ENCODE measurements at regions not wholly inside any gene's neighbourhood (a gene's known extent, or its start where the extent isn't known, plus 50 kb on each side); places are given as distances from the start of the nearest gene placed in this dataset.

- Histone ChIP-seq H3K79me1 (replicated peaks; ENCODE audit: low read length, poor library complexity, severe bottlenecking) (no peaks in the 10 kb centered on the region), H2BK12ac (ENCODE audit: low read length in 2 of 2) (no peak overlapping the region), H3K27me3 (ENCODE audit: control insufficient read depth in 1 of 2, insufficient read depth in 1 of 2, low read length in 2 of 2) (no peaks in the 10 kb centered on the region), H3K27ac (ENCODE audit: low read length, poor library complexity, severe bottlenecking) (no peak overlapping the region), H3K4me3 (ENCODE audit: insufficient read depth in 1 of 2, low read depth in 1 of 2, low read length in 2 of 2) (no peak overlapping the region), H4K8ac (ENCODE audit: low read length) (no peak overlapping the region), H2BK120ac (ENCODE audit: low read depth, low read length) (no peak overlapping the region), H3K36me3 (ENCODE audit: control insufficient read depth in 1 of 2, insufficient read depth in 2 of 2, low read depth in 1 of 2, low read length in 2 of 2) (no peaks in the 10 kb centered on the region), H3K14ac (ENCODE audit: low read length in 2 of 2) (no peak overlapping the region), H3K18ac (ENCODE audit: low read depth in 1 of 2, low read length in 2 of 2) (no peak overlapping the region), H2AFZ (ENCODE audit: low read depth, low read length) (no peak overlapping the region), H4K91ac (ENCODE audit: low read length) (no peak overlapping the region), H3K9ac (ENCODE audit: low read length) (no peak overlapping the region), H3K4ac (ENCODE audit: low read depth in 1 of 2, low read length in 2 of 2) (no peak overlapping the region), H2AK5ac (ENCODE audit: low read length, severe bottlenecking) (no peak overlapping the region), H2BK5ac (ENCODE audit: low read depth, low read length, poor library complexity, severe bottlenecking) (no peak overlapping the region), H2BK15ac (ENCODE audit: low read depth, poor library complexity, severe bottlenecking) (no peak overlapping the region), H3K4me2 (ENCODE audit: low read length, poor library complexity, severe bottlenecking) (no peak overlapping the region), H3K9me3 (ENCODE audit: control insufficient read depth, low read length) (no peaks in the 10 kb centered on the region), H3K23ac (ENCODE audit: low read length in 2 of 2) (no peak overlapping the region), H3K4me1 (ENCODE audit: control insufficient read depth, insufficient read depth, low read depth, low read length) (no peaks in the 10 kb centered on the region)
- DNase-seq: no peak
- no CpG with 5 or more reads among the region's 1 CpG for WGBS
Measured at GRCh38 chr5:51273871-51274270, 109.4 kb upstream of the ISL1 start.

- Histone ChIP-seq H3K27ac (ENCODE audit: low read length, poor library complexity, severe bottlenecking) (no peak overlapping the region), H4K91ac (ENCODE audit: low read length) (no peak overlapping the region), H2BK12ac (ENCODE audit: low read length in 2 of 2) (no peak overlapping the region), H3K27me3 (ENCODE audit: control insufficient read depth in 1 of 2, insufficient read depth in 1 of 2, low read length in 2 of 2) (no peaks in the 10 kb centered on the region), H2BK120ac (ENCODE audit: low read depth, low read length) (no peak overlapping the region), H3K4me3 (ENCODE audit: insufficient read depth in 1 of 2, low read depth in 1 of 2, low read length in 2 of 2) (no peak overlapping the region), H3K4me1 (ENCODE audit: control insufficient read depth, insufficient read depth, low read depth, low read length) (no peaks in the 10 kb centered on the region), H2AK5ac (ENCODE audit: low read length, severe bottlenecking) (no peak overlapping the region), H3K79me1 (replicated peaks; ENCODE audit: low read length, poor library complexity, severe bottlenecking) (no peaks in the 10 kb centered on the region), H3K23ac (ENCODE audit: low read length in 2 of 2) (no peak overlapping the region), H2BK15ac (ENCODE audit: low read depth, poor library complexity, severe bottlenecking) (no peak overlapping the region), H3K36me3 (ENCODE audit: control insufficient read depth in 1 of 2, insufficient read depth in 2 of 2, low read depth in 1 of 2, low read length in 2 of 2) (no peaks in the 10 kb centered on the region), H3K4ac (ENCODE audit: low read depth in 1 of 2, low read length in 2 of 2) (no peak overlapping the region), H3K9ac (ENCODE audit: low read length) (no peak overlapping the region), H3K14ac (ENCODE audit: low read length in 2 of 2) (peak overlapping the region in 1 of 2 experiments; percentile 29), H3K9me3 (ENCODE audit: control insufficient read depth, low read length) (no peaks in the 10 kb centered on the region), H4K8ac (ENCODE audit: low read length) (no peak overlapping the region), H2AFZ (ENCODE audit: low read depth, low read length) (no peak overlapping the region), H2BK5ac (ENCODE audit: low read depth, low read length, poor library complexity, severe bottlenecking) (no peak overlapping the region), H3K18ac (ENCODE audit: low read depth in 1 of 2, low read length in 2 of 2) (no peak overlapping the region), H3K4me2 (ENCODE audit: low read length, poor library complexity, severe bottlenecking) (no peak overlapping the region)
- WGBS: 84% methylated on average over 6 of the region's 9 CpGs
- no peak for DNase-seq
Measured at GRCh38 chr5:51275428-51275827, 107.8 kb upstream of the ISL1 start.

GRCh38 chr5:51276250-51276649 lies 107.0 kb upstream of the ISL1 start:
- H3K79me1 ChIP-seq (replicated peaks; ENCODE audit: low read length, poor library complexity, severe bottlenecking): no peaks in the 10 kb centered on the region
- H2BK120ac ChIP-seq (ENCODE audit: low read depth, low read length): no peak overlapping the region
- no peak overlapping the region for H3K9ac ChIP-seq (ENCODE audit: low read length)
- no peaks in the 10 kb centered on the region for H3K4me1 ChIP-seq (ENCODE audit: control insufficient read depth, insufficient read depth, low read depth, low read length)
- no peak overlapping the region for H3K27ac ChIP-seq (ENCODE audit: low read length, poor library complexity, severe bottlenecking)
- DNase-seq: no peak
- no peak overlapping the region for H2BK5ac ChIP-seq (ENCODE audit: low read depth, low read length, poor library complexity, severe bottlenecking)
- H4K91ac ChIP-seq (ENCODE audit: low read length): no peak overlapping the region
- no peak overlapping the region for H3K14ac ChIP-seq (ENCODE audit: low read length in 2 of 2)
- no peak overlapping the region for H2BK12ac ChIP-seq (ENCODE audit: low read length in 2 of 2)
- H3K23ac ChIP-seq (ENCODE audit: low read length in 2 of 2): no peak overlapping the region
- 67% methylated on average over 1 of the region's 2 CpGs for WGBS
- H3K4me2 ChIP-seq (ENCODE audit: low read length, poor library complexity, severe bottlenecking): no peak overlapping the region
- H3K9me3 ChIP-seq (ENCODE audit: control insufficient read depth, low read length): no peaks in the 10 kb centered on the region
- H2AFZ ChIP-seq (ENCODE audit: low read depth, low read length): no peak overlapping the region
- no peak overlapping the region for H4K8ac ChIP-seq (ENCODE audit: low read length)
- no peak overlapping the region for H2BK15ac ChIP-seq (ENCODE audit: low read depth, poor library complexity, severe bottlenecking)
- H2AK5ac ChIP-seq (ENCODE audit: low read length, severe bottlenecking): no peak overlapping the region
- no peaks in the 10 kb centered on the region for H3K36me3 ChIP-seq (ENCODE audit: control insufficient read depth in 1 of 2, insufficient read depth in 2 of 2, low read depth in 1 of 2, low read length in 2 of 2)
- H3K4me3 ChIP-seq (ENCODE audit: insufficient read depth in 1 of 2, low read depth in 1 of 2, low read length in 2 of 2): no peak overlapping the region
- no peak overlapping the region for H3K18ac ChIP-seq (ENCODE audit: low read depth in 1 of 2, low read length in 2 of 2)
- no peak overlapping the region for H3K4ac ChIP-seq (ENCODE audit: low read depth in 1 of 2, low read length in 2 of 2)
- no peaks in the 10 kb centered on the region for H3K27me3 ChIP-seq (ENCODE audit: control insufficient read depth in 1 of 2, insufficient read depth in 1 of 2, low read length in 2 of 2)

- H3K14ac ChIP-seq (ENCODE audit: low read length in 2 of 2): no peak overlapping the region
- DNase-seq: no peak
- H3K4me3 ChIP-seq (ENCODE audit: insufficient read depth in 1 of 2, low read depth in 1 of 2, low read length in 2 of 2): no peak overlapping the region
- H2BK12ac ChIP-seq (ENCODE audit: low read length in 2 of 2): no peak overlapping the region
- no peak overlapping the region for H3K4ac ChIP-seq (ENCODE audit: low read depth in 1 of 2, low read length in 2 of 2)
- H3K27me3 ChIP-seq (ENCODE audit: control insufficient read depth in 1 of 2, insufficient read depth in 1 of 2, low read length in 2 of 2): no peaks in the 10 kb centered on the region
- H3K27ac ChIP-seq (ENCODE audit: low read length, poor library complexity, severe bottlenecking): no peak overlapping the region
- H2AK5ac ChIP-seq (ENCODE audit: low read length, severe bottlenecking): no peak overlapping the region
- H3K23ac ChIP-seq (ENCODE audit: low read length in 2 of 2): no peak overlapping the region
- H2BK15ac ChIP-seq (ENCODE audit: low read depth, poor library complexity, severe bottlenecking): no peak overlapping the region
- H4K91ac ChIP-seq (ENCODE audit: low read length): no peak overlapping the region
- H3K79me1 ChIP-seq (replicated peaks; ENCODE audit: low read length, poor library complexity, severe bottlenecking): no peaks in the 10 kb centered on the region
- 12% methylated on average over 3 of the region's 3 CpGs for WGBS
- no peak overlapping the region for H3K9ac ChIP-seq (ENCODE audit: low read length)
- H2BK5ac ChIP-seq (ENCODE audit: low read depth, low read length, poor library complexity, severe bottlenecking): no peak overlapping the region
- H2AFZ ChIP-seq (ENCODE audit: low read depth, low read length): no peak overlapping the region
- no peak overlapping the region for H4K8ac ChIP-seq (ENCODE audit: low read length)
- H3K4me2 ChIP-seq (ENCODE audit: low read length, poor library complexity, severe bottlenecking): no peak overlapping the region
- H3K9me3 ChIP-seq (ENCODE audit: control insufficient read depth, low read length): no peaks in the 10 kb centered on the region
- no peak overlapping the region for H3K18ac ChIP-seq (ENCODE audit: low read depth in 1 of 2, low read length in 2 of 2)
- H2BK120ac ChIP-seq (ENCODE audit: low read depth, low read length): no peak overlapping the region
- no peaks in the 10 kb centered on the region for H3K4me1 ChIP-seq (ENCODE audit: control insufficient read depth, insufficient read depth, low read depth, low read length)
- no peaks in the 10 kb centered on the region for H3K36me3 ChIP-seq (ENCODE audit: control insufficient read depth in 1 of 2, insufficient read depth in 2 of 2, low read depth in 1 of 2, low read length in 2 of 2)
Measured at GRCh38 chr5:51278539-51278938, 104.7 kb upstream of the ISL1 start.
